Fibroblast of the aortic adventitia (primary cell): ENCODE measurements at regions not wholly inside any gene's neighbourhood (a gene's known extent, or its start where the extent isn't known, plus 50 kb on each side); places are given as distances from the start of the nearest gene placed in this dataset.

ENCODE experiments used
- DNase-seq: peaks from one replicate; pipeline ENCODE4 v3.0.0-alpha.2; 2010; ENCODE audit warnings: low read depth
- H3K4me3 ChIP-seq: 2 replicates; pipeline ENCODE4 v1.5.1; 2011; ENCODE audit warnings: low read depth, mild to moderate bottlenecking, control low read depth, low read length, moderate library complexity
- CTCF ChIP-seq: IDR thresholded peaks from 2 replicates; pipeline ENCODE4 v1.5.1; 2011; ENCODE audit warnings: mild to moderate bottlenecking, low read length, control low read depth, inconsistent platforms; ENCODE audit not compliant: insufficient read depth

GRCh38 chr6:80767808-80768207 lies 661.3 kb downstream of the BCKDHB start:
- no peak for TF ChIP-seq CTCF

GRCh38 chr6:80744213-80744612 lies 637.7 kb downstream of the BCKDHB start:
- no peak overlapping the region for H3K4me3 ChIP-seq
- no peak for DNase-seq
- no peak for TF ChIP-seq CTCF

More at GRCh38 chr6:80767808-80768207, 661.3 kb downstream of the BCKDHB start:
- no peak overlapping the region for H3K4me3 ChIP-seq
- peak; percentile 93 for DNase-seq

- DNase-seq, result peak; percentile 77
- H3K4me3 ChIP-seq, result no peak overlapping the region
- TF ChIP-seq CTCF, result peak; percentile 57
Measured at GRCh38 chr6:80742481-80742880, 636.0 kb downstream of the BCKDHB start.

- TF ChIP-seq CTCF, result no peak
- H3K4me3 ChIP-seq, result no peak overlapping the region
- DNase-seq, result peak; percentile 5
Measured at GRCh38 chr6:80733641-80734040, 627.2 kb downstream of the BCKDHB start.

GRCh38 chr6:80728830-80729229 lies 622.4 kb downstream of the BCKDHB start:
- H3K4me3 ChIP-seq, result no peak overlapping the region
- no peak for DNase-seq
- TF ChIP-seq CTCF, result no peak

GRCh38 chr6:80728101-80728750 lies 621.8 kb downstream of the BCKDHB start:
- H3K4me3 ChIP-seq, result no peak overlapping the region
- no peak for TF ChIP-seq CTCF
- no peak for DNase-seq
